ENCODE measurements at regions not wholly inside any gene's neighbourhood (a gene's known extent, or its start where the extent isn't known, plus 50 kb on each side); places are given as distances from the start of the nearest gene placed in this dataset.

DNA sequence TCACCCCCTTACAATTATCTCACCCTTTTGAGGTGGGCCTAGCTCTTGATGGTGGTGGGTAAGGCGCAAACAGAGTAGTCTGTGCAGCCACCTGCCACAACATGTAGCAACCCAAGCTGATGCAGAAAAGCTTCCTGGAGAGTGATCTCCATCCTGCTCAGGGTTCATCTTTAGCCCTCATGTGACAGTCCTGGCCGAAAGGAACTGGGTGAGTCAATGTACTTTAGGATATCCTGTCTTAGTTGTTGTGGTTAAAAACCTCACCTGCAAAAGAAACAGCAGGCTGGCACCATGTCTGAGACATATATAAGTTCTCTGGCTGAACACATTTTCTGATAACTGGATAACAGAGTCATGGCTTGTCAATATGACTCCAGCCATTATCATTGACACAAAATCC, 183.5 kb upstream of the CPHXL start:
- TF ChIP-seq POLR2AphosphoS5 (IDR thresholded peaks at IDR 0.05) (no peak), POLR2A (IDR thresholded peaks at IDR 0.05) (no peak), EP300 (IDR thresholded peaks at IDR 0.05; ENCODE audit: low read depth) (no peak)
- TF ChIP-seq, protein P1, sequence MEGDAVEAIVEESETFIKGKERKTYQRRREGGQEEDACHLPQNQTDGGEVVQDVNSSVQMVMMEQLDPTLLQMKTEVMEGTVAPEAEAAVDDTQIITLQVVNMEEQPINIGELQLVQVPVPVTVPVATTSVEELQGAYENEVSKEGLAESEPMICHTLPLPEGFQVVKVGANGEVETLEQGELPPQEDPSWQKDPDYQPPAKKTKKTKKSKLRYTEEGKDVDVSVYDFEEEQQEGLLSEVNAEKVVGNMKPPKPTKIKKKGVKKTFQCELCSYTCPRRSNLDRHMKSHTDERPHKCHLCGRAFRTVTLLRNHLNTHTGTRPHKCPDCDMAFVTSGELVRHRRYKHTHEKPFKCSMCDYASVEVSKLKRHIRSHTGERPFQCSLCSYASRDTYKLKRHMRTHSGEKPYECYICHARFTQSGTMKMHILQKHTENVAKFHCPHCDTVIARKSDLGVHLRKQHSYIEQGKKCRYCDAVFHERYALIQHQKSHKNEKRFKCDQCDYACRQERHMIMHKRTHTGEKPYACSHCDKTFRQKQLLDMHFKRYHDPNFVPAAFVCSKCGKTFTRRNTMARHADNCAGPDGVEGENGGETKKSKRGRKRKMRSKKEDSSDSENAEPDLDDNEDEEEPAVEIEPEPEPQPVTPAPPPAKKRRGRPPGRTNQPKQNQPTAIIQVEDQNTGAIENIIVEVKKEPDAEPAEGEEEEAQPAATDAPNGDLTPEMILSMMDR (IDR thresholded peaks at IDR 0.05): no peak
